SH-SY5Y (cell line): ENCODE measurements at regions not wholly inside any gene's neighbourhood (a gene's known extent, or its start where the extent isn't known, plus 50 kb on each side); places are given as distances from the start of the nearest gene placed in this dataset.

Experiments
- GATA2 ChIP-seq: IDR thresholded peaks from 2 replicates; pipeline ENCODE4 v1.6.1; 2011; ENCODE audit warnings: mild to moderate bottlenecking, low read depth, low read length
- GATA3 ChIP-seq: IDR thresholded peaks from 2 replicates; pipeline ENCODE4 v1.6.1; 2011; ENCODE audit warnings: low read depth, mild to moderate bottlenecking, low read length, moderate library complexity

DNA sequence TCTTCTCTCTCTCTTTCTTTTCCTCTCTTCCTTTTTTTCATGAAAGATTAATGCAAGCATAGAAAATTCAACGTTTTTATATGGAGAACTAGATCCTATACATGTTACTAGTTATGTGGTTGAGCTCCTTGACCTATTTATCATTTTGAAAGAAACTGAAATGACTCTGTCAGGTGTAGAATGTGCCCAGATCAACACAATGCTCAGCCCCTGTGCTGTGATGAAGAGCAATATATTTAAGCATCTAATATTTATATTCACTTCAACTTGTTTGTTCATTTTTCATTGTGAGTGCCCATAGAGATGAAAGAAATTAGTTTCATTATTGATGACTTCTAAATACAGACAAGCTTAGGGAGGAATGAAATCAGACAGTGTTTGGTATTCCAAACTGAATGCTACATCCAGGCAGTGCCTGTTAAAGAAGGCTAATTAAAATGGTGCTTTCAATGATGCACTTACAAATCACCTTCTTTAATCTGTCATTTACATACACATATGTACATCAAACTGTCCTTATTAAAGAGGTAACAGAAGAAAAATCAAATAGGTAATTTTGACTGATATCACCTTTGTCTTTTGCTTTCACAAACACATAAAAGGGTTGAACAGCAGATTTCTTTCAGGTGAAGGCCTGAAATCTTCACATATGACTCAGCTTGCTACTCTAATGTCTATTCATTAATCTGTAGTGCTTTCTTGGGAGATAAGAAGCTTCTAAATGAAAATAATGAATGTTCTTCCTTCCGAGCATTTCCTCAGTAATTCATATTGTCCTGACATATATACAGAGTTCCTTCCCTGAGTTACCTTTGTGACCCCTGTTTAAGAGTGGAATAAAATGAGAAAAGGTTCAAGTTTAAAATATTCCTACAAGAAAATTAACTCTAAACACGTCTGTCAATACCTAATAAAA lies 915.9 kb downstream of the PDHA2 start:
- TF ChIP-seq GATA3 (no peak), GATA2 (no peak)

DNA sequence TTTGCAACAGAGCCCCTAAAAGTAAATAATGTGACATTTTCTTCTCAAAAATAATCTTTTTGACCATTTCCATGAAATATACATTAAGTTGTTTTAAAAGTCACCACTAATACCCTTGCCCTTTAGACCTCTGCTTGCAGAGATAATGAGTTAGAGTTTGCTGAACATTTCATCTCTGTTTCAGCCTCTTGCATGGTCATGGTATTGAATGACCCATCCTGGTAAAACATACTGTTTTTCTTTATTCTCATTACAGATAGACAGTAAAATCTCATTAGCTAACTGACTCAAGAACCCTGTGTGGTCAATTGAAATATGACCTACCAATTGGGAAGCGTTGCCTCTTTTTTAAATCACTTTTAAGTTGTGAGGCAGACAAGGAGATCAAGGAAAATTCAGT lies 916.7 kb downstream of the PDHA2 start:
- TF ChIP-seq GATA3 (no peak), GATA2 (no peak)

DNA sequence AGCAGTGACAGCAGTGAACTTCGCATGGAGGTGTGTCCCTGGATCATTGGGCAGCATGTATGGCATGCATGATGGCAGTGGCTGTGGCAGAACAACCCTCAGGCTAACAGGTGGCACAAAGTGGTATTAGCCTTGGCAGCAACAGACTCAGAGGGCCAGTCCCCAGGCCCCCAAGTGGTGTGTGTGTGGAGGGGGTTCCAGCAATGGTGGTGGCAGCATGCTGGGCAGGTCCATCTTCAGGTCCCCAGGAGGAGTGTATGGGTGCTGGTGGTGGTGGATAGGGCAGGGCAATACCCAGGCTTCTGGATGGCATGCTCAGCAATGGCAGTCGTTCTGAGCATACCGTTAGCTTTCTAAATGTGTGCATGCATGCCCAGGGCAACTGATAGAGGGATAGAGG lies 923.7 kb downstream of the PDHA2 start:
- no peak for TF ChIP-seq GATA3
- no peak for TF ChIP-seq GATA2

DNA sequence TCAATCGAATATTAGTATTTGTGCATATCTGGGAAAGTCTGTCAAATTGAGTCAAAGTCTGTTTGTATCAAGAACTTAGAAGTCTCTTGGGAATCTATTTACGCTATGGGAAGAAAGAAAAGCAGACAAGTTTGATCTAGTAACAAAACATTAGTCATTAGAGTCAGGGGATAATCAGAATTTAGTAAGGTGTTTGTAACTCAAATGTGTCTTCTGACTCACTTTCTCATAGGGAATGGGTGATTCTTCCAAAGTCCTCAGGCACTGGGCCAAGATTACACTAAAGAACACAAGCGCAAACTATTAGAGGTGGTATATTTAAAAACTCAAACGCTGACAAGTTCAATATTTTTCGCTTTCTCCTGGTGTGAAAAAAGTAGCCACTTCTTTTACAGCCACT lies 926.5 kb downstream of the PDHA2 start:
- TF ChIP-seq GATA3 = no peak
- no peak for TF ChIP-seq GATA2

DNA sequence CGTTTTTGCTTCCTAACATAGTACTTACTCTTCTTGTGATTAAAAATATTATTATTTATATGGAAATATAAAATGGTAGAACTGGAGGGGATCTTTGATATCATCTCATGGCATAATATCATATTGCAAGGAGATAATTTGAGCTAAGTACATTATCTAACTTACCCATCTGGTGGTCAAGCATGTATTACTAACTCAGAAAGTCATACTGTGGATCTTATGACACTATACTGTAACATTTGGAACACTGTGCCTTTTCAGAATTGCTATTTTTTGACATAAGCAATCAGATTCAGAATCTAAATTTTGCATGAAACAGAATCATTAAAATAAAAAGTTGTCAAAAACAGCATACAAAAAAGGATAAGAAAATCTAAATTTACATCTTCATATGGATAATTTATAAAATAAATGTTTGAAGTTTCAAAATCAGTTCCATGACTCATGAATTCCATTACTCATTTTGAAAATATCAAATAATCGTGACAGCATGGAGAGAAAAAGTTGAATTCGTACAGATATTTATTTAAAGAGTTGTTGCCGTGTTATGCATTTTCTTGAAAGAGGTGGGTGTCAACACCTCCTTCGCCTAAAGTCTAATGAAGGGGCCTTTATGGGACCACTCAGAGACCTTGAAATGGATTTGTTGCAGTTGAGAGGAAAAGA lies 928.1 kb downstream of the PDHA2 start:
- no peak for TF ChIP-seq GATA2

DNA sequence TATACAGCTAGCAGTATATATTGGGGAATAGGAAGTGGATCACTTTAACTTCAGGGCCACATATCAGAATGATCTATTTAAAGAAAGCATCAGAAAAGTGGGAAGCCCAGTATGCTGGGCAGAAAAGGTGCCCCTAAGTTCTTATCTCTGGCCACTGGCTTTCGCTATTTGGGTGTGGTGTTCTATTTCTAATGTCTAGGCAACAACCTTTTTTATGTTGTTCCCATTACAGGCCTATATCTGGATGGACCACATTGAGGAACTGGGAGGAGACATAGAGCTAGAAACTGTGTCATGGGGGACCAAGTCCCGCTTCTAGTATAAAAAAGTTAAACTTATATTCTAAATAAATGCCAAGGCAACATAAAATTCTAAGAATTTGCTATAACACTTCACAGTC lies 935.6 kb downstream of the PDHA2 start:
- TF ChIP-seq GATA3 (no peak), GATA2 (no peak)

DNA sequence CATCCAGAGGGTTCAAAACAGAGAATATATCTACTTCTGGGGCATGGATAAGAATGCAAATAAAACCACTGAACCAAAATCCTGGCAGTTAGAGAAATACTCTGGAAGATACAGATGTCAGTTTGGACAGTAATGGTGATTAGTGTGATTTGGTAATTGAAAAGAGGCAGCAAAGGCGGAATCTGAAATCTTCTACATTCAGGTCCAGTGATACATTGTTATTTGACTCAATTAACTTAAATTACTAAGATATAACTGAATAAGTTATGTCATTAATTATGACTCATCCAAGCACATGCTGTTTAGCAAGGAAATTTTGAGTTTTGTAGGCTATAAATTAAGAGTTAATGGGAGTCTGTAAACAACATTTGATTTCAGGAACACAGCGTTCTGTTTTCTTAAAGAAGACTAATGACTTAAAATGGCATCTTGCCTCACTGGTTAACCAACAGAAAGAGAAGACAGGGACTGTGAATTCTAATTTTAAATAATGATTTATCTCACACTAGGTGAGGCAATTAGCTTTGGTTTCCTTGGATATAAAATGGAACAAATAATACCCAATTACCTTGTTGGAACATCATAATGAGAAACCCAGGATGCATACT lies 937.1 kb downstream of the PDHA2 start:
- TF ChIP-seq GATA3 (no peak), GATA2 (no peak)

DNA sequence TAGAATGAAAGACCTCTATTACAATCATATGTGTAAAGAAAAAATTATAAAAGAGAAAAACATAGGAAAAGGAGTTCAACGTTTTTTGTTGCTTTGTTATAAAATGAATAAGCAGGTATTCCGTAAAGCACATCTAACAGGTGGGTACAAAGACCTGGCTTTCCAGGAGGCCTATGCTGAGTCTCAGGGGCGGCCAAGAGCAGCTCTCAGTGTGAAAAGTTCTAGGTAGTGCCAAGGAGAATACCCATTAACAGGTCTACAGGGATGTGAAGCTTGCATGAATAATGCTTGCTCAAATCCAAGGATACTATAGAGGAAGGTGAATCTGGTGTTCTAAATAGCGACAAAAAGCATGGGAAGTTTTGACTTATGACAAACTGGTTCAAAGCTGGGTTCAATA lies 944.4 kb downstream of the PDHA2 start:
- TF ChIP-seq GATA3 = no peak
- TF ChIP-seq GATA2 = no peak

DNA sequence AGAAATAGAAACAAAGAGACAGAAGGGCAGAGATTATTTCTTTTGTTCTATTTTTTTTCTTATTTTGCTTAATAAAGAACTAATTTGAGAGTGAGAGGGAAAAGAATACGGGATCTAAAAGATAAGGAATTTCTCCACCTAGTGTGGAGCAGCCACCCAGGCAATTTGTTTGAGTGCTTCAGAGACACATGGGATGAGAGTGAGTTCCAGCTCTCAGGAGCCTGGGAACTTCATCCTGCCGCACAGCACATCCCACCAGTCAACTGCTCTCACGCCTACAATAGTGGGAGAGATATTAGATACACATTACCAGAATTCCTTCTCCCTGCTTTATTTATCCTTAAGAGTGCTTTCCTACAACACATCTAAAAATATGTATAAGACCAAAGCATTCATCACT lies 946.4 kb downstream of the PDHA2 start:
- TF ChIP-seq GATA2 (no peak), GATA3 (no peak)

DNA sequence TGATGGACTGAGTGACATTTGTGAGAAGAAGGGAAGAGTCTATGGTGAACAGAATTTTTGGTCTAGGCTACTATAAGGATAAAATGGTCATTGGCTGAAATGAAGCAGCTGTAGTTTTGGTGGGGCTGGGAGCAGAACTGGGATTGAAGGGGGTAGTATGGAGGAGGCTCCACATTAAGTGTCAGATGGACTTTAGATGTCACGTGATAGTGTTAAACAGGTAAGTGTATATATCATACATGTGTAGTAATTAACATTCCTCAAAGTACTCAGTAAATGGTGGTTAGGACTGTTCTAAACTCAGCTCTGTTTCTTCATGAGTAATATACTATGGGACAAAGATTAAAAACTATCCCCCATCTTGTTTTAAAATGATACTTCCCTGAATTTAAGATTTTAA lies 947.9 kb downstream of the PDHA2 start:
- TF ChIP-seq GATA3 (no peak), GATA2 (no peak)

DNA sequence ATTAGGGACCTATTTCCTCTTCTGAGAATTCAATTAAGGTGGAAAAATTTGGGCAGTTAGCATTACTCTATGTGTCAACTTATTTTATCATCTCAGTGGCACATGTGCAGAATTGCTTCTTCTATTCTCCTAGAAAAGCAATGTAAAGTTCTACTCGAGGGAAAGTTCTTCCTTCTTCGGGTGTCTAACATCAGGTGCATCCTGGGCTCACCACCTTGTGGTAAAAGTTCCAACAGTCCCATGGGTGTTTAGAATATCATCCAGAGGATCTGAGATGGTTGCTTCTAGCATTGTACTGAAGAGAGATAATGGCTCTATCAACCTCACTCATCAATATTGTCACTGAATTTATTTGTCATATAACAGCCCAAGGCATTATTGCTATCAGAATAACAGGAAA lies 969.7 kb downstream of the PDHA2 start:
- TF ChIP-seq GATA3 (no peak), GATA2 (no peak)

DNA sequence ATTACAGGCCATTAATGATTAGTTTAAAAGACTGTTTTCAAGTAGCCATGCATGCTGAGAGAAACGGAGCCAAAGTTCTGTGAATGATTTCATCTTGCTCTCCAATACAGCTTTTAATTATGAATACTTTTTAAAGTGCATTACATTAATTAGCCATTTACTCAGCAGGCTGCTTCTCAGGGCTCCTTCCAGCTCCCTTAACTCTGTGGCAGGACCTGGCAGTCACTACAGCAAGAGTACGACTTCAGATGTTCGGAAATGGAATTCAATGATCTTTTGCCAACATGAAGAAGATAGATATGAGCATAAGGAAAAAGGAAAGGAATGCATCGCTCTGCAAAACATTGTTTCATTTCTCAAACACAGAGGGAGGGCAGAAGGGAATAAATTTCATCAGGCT lies 987.2 kb downstream of the PDHA2 start:
- TF ChIP-seq GATA2 = no peak
- TF ChIP-seq GATA3 = no peak

DNA sequence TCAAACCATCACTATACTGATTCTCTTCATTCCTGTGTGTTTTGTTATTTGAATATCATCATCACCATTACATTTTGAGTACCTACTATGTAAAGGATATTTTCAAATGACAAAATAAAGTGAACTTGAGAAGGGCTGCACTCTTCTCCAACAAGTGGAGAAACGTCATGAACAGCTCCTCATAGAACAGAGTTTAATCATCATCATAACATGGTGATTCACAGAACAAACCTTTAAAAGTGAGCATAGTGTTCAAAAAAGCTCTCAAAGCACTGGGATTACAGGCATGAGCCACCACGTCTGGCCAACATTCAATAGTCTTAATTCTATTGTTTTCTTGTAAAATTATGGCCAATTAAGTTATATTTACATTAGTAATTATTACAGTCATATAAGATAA lies 993.9 kb downstream of the PDHA2 start:
- TF ChIP-seq GATA3 (no peak), GATA2 (no peak)

DNA sequence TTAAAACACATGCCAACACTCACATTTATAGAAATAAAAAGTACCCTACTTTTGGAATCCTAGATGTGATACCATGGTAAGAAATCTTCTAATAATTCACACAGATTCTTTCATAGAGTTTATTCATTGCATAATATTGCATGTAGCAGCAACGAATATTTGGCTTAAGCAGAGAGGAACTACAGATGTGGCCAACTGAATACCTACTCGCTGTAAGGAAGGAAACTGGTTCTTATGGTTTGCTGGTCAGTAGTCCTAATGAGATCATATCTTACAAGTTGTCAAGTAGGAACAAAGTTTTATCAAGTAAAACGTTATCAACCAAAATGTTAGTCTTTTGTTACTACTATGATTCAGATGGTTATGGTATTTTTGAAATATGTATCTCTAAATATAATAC lies 996.1 kb downstream of the PDHA2 start:
- TF ChIP-seq GATA2 (no peak), GATA3 (no peak)

DNA sequence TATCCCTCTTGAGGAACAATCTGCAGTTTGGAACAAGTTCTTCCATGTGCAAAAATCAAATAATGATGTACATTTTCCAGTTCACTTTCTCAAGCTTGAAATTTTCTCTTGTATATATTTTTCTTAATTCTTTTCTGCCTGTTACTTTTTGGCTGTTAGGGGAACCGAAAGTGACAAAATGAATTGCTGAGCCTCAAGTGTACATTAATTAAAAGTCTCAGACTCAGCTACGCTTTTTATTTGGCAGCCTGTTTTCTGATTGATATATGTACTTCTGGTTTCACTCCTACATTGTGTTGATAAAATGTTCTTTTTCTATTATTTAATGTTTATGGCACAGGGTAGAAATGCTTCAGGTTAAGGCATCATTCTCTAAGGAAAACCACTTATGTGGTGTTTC lies 999.5 kb downstream of the PDHA2 start:
- TF ChIP-seq GATA2 (no peak), GATA3 (no peak)
